Lower lobe of right lung (tissue), 2 donors: ENCODE measurements at regions not wholly inside any gene's neighbourhood (a gene's known extent, or its start where the extent isn't known, plus 50 kb on each side); places are given as distances from the start of the nearest gene placed in this dataset.

ENCODE experiments used
- ATAC-seq, 2 donors: fragments of 200-7000 bp; cut with Tn5 transposase; one replicate each; pipeline ENCODE4 v1.9.1; 2020 to 2022; ENCODE audit warnings: mild to moderate bottlenecking in 2 of 2, moderate library complexity in 2 of 2
- DNase-seq: peaks from one replicate; pipeline ENCODE4 v3.0.0-alpha.2; 2020
- H3K27ac ChIP-seq: fragments of 200-600 bp; one replicate; pipeline ENCODE4 v1.8.0; 2022
- H3K27me3 ChIP-seq: fragments of 200-600 bp; one replicate; pipeline ENCODE4 v1.8.0; 2022; ENCODE audit warnings: low read depth
- H3K36me3 ChIP-seq: fragments of 200-600 bp; one replicate; pipeline ENCODE4 v1.8.0; 2022; ENCODE audit warnings: mild to moderate bottlenecking
- H3K4me1 ChIP-seq: fragments of 200-600 bp; one replicate; pipeline ENCODE4 v1.8.0; 2022
- H3K4me3 ChIP-seq: fragments of 200-600 bp; one replicate; pipeline ENCODE4 v1.8.0; 2022; ENCODE audit warnings: mild to moderate bottlenecking
- H3K9me3 ChIP-seq: fragments of 200-600 bp; one replicate; pipeline ENCODE4 v1.8.0; 2022
- intact Hi-C: fragments of 100-400 bp; cut with DNase I; formaldehyde crosslinking; loops from one replicate; pipeline ENCODE4 v1.11.0; 2022
- TF ChIP-seq, protein P1 (sequence below): fragments of 200-600 bp; IDR thresholded peaks from one replicate; pipeline ENCODE4 v1.8.0; 2022; ENCODE audit warnings: antibody characterized with exemption, mild to moderate bottlenecking
- donor health status: DM: no; HTN: yes; CAD: no; lungs with severe emphysema.

DNA sequence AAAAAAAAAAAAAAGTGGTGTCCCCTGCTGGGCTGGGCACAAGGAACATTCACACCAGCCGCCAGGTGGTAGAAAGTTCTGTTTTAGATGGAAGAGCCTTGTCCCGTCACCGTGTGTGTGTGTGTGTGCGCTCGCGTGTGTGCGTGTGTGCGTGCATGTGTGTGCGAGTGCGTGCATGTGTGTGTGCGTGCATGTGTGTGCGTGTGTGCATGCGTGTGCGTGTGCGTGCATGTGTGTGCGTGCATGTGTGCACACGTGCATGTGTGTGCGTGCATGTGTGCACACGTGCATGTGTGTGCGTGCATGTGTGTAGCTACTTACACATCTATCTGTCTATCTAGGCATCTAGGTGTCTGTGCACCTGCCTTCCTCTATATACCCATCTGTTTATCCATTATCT, 491.7 kb downstream of the NPHP4 start:
- Histone ChIP-seq H3K9me3 (no peaks in the 10 kb centered on the region), H3K4me1 (no peaks in the 10 kb centered on the region), H3K4me3 (no peak overlapping the region), H3K27me3 (peaks cover 14% of the 10 kb centered on the region), H3K27ac (no peak overlapping the region), H3K36me3 (no peaks in the 10 kb centered on the region)
- intact Hi-C loops = no loop called here
- ATAC-seq (no peak), DNase-seq (no peak)
- TF ChIP-seq, protein P1, sequence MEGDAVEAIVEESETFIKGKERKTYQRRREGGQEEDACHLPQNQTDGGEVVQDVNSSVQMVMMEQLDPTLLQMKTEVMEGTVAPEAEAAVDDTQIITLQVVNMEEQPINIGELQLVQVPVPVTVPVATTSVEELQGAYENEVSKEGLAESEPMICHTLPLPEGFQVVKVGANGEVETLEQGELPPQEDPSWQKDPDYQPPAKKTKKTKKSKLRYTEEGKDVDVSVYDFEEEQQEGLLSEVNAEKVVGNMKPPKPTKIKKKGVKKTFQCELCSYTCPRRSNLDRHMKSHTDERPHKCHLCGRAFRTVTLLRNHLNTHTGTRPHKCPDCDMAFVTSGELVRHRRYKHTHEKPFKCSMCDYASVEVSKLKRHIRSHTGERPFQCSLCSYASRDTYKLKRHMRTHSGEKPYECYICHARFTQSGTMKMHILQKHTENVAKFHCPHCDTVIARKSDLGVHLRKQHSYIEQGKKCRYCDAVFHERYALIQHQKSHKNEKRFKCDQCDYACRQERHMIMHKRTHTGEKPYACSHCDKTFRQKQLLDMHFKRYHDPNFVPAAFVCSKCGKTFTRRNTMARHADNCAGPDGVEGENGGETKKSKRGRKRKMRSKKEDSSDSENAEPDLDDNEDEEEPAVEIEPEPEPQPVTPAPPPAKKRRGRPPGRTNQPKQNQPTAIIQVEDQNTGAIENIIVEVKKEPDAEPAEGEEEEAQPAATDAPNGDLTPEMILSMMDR = no peak

DNA sequence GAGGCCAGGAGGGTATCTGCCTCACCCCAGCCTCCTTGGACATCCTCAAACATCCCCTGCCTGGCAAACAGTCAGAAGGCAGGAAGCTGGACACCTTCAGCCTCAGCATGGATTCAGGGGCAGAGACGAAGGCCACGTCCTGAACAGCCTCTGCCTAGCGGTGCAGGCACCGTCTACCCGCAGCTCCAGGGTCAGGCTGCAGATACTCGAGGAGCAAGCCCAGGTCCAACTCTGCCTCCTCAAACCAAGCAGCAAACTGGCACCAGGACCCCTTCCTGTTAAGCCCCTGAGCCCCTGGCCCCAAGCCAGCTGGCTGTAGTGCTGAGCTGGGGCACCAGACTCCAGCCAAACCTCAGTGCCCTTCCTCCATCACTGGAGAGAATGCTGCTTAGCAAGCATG, 494.7 kb downstream of the NPHP4 start:
- no peaks in the 10 kb centered on the region for H3K9me3 ChIP-seq
- no peak for ATAC-seq
- no peaks in the 10 kb centered on the region for H3K4me1 ChIP-seq
- no peak overlapping the region for H3K4me3 ChIP-seq
- peaks cover 18% of the 10 kb centered on the region for H3K27me3 ChIP-seq
- no peak for DNase-seq
- intact Hi-C loops = no loop called here
- no peak overlapping the region for H3K27ac ChIP-seq
- TF ChIP-seq, protein P1 = no peak
- H3K36me3 ChIP-seq = no peaks in the 10 kb centered on the region

DNA sequence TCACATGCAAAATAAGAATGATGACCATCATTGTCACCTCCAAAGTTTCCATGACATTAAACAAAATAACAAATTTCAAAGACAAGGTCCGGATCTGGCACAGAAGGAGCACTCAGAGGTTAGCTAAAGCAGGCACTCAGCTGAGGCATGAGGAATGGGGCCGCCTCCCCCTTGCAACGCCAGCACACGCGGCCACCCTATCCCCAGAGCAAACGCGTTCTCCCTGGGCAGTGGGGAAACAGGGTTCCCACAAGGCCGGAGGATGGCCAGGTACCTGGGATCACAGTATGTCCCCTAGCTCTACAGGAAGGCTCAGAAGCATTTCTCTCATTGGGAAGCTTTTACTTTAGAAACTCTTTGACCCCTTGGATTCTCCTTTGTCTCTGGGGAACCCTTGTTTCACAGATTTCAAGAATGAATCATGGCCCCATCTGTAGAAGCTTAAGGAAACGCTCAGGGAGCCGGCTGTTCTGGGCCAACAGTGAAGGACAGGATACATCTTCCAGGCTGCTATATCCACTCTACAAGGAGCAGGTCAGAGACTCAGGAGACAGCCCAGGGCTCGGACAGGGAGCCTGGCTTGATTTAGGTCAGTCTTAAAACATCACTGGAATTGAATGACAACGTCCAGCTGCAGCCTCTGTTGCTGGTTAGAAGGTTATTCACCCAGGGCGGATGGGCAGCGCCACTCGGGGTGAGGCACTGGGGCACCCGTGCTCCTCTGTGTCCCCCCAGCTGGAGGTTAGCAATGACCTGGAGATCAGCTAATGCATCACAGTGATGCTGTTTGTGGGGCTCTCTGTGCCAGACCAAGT, 496.4 kb downstream of the NPHP4 start:
- ATAC-seq (no peak), DNase-seq (no peak)
- no peak overlapping the region for H3K4me3 ChIP-seq
- H3K9me3 ChIP-seq = no peaks in the 10 kb centered on the region
- no peaks in the 10 kb centered on the region for H3K4me1 ChIP-seq
- H3K36me3 ChIP-seq = no peaks in the 10 kb centered on the region
- intact Hi-C loops = no loop called here
- peaks cover 18% of the 10 kb centered on the region for H3K27me3 ChIP-seq
- no peak overlapping the region for H3K27ac ChIP-seq
- TF ChIP-seq, protein P1 = no peak

DNA sequence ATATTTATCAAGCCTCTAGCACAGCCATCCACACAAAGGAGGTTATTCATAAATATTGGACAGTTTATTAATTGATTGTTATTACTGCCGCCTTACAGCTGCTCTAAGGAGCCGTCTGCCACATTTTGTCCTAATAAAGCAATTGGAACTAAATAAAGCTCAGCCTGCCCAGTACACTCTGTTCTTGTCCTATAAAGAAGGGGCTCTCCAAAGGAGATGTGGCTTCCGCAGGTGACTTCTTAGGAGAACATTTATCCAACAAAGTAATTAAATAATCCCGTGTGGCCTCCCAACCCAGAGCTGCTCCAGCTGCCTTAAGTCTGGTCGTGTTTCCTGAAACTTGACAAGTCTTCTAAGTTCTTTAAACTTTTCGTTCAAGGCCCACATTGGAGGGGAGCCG, 497.7 kb downstream of the NPHP4 start:
- H3K27me3 ChIP-seq = peaks cover 18% of the 10 kb centered on the region
- no peaks in the 10 kb centered on the region for H3K9me3 ChIP-seq
- no peak for DNase-seq
- intact Hi-C loops = no loop called here
- H3K36me3 ChIP-seq = no peaks in the 10 kb centered on the region
- H3K4me1 ChIP-seq = no peaks in the 10 kb centered on the region
- no peak overlapping the region for H3K27ac ChIP-seq
- TF ChIP-seq, protein P1 = no peak
- no peak for ATAC-seq
- H3K4me3 ChIP-seq = no peak overlapping the region

DNA sequence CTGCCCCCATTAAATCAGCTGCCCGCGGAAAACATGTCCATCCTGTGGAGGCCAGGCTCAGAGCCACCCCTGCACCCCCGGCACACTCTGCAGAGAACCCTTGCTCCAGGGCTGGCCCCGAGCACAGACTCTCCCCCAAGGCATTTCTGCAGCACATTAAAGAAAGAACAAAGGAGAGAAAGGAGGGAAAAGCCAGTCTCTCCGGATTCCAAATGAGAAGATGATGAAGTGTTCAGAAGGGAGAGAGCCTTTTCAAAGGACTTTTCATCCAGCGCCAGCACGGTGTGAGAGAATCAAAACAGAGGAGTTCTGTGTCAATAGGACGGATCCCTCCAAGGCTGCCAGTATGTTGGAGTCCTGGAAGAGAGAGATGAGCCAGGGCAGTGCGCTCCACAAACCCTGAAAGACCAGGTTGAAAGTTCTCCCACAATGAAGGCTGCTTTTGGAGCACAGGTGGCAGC, 498.3 kb downstream of the NPHP4 start:
- intact Hi-C loops = no loop called here
- ATAC-seq = no peak
- no peak overlapping the region for H3K4me3 ChIP-seq

More for the DNA sequence above, 498.3 kb downstream of the NPHP4 start:
- Histone ChIP-seq H3K9me3 (no peaks in the 10 kb centered on the region), H3K27ac (no peak overlapping the region), H3K4me1 (no peaks in the 10 kb centered on the region), H3K36me3 (no peaks in the 10 kb centered on the region), H3K27me3 (peaks cover 18% of the 10 kb centered on the region)
- TF ChIP-seq, protein P1 = no peak
- DNase-seq = no peak
